GM19035 (cell line): ENCODE measurements at regions not wholly inside any gene's neighbourhood (a gene's known extent, or its start where the extent isn't known, plus 50 kb on each side); places are given as distances from the start of the nearest gene placed in this dataset.

ENCODE experiments used
- ATAC-seq: cut with Tn5 transposase; IDR thresholded peaks from one replicate; pipeline ENCODE4 v1.9.1; 2021; ENCODE audit not compliant: unreplicated experiment

- no peak for ATAC-seq
Measured at GRCh38 chr17:74004056-74004455, 199.4 kb upstream of the RPL38 start.

GRCh38 chr17:74005790-74006189 is 197.7 kb upstream of the RPL38 start:
- ATAC-seq = no peak

DNA sequence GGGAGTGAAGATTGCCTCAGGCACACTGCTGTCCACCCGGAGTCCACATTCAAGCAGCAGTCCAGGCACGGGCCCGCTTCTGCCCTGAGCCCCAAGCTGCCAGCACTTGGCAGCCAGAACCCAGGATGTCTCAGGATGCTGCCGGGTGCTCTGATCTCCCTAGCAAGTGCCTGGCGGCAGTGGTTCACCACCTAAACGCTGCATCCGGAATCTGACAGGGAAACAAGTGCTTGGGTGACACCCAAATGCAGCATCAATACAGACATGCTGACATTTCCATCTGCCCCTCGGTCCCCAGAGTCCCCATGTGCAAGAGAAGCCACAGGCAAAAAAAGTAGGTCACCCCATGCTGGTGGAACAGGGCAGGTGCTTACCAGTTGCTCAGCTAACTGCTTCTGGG is 197.1 kb upstream of the RPL38 start:
- no peak for ATAC-seq

DNA sequence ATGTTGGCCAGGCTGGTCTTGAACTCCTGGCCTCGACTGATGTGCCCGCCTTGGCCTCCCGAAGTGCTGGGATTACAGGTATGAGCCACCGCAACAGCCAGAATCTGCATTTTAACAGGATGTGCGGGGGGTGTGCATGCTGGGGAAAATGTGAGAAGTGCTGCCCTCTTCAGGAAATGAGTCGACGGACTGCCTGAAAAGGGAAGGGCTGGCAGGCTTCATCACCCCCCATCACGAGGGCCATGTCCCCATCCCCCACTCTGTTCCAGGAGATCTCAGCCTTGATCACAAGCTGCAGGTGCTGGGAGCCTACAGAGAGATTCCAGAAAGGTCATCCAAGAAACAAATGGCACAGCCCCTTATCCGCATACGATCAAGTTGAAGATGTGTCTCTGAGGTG is 195.3 kb upstream of the RPL38 start:
- no peak for ATAC-seq

- ATAC-seq = no peak
Measured at GRCh38 chr17:74009056-74009625, 194.3 kb upstream of the RPL38 start.

GRCh38 chr17:74010903-74011302 is 192.6 kb upstream of the RPL38 start:
- ATAC-seq = no peak

DNA sequence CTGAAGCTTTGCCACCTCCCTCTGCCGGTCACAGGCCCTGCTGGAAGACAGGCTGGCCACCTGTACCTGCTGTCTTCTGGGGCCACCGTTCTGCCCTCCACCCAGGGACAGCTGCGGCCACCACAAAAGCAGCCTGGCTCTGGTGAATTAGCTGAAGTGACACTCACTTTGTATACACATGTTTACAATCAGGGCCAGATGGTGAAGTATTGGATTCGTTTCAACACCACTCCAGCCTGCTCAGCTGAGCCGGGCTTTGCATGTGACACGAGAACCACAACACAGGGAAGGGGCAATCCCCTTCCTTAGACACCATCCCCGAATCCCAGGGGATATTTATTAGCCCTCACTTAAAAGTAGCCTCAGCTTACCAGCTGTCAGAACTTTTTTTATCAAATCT is 191.5 kb upstream of the RPL38 start:
- no peak for ATAC-seq

GRCh38 chr17:74012465-74012864 is 191.0 kb upstream of the RPL38 start:
- ATAC-seq = no peak

- ATAC-seq = no peak
Measured at GRCh38 chr17:74015316-74015715, 188.2 kb upstream of the RPL38 start.

DNA sequence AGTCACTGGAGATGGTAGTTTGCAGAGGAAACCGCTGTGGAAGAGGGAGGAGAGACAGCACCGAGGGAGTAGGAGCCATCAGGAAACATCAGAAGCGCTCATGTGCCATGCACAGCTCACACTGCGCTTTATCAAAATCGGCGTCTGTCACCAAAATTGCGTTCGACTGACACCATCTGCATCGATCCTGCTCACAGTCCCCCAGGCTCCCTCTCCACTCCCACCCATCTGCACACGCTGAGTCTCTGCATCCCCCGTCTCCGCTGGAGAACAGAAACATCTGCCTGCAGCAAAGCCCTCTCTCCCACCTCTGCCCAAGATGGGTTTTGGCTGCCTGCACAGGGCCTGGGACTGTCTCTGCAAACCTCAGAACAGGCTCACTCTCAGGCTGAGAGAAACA is 187.5 kb upstream of the RPL38 start:
- no peak for ATAC-seq

GRCh38 chr17:74016461-74016860 is 187.0 kb upstream of the RPL38 start:
- no peak for ATAC-seq

GRCh38 chr17:74017466-74017865 is 186.0 kb upstream of the RPL38 start:
- ATAC-seq = no peak

GRCh38 chr17:74018115-74018514 is 185.4 kb upstream of the RPL38 start:
- no peak for ATAC-seq

DNA sequence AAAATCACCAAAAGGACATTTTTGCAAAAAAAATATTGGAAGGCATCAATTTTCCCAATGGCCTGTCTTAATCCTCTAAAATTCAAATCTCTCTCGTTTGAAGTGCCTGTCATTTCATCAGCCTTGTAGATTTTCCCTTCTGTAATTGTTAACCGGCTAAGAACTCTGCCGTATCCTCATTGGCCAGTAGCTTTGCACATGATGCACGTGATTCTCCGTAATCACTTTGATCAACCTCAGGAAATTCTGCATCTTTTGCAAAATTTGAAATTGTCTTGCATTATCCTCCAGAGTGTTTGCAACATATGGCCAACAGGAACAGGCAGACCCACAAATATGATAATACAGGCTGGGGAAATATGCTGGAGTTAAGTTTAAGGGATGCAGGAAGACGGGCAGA is 184.2 kb upstream of the RPL38 start:
- ATAC-seq = no peak

DNA sequence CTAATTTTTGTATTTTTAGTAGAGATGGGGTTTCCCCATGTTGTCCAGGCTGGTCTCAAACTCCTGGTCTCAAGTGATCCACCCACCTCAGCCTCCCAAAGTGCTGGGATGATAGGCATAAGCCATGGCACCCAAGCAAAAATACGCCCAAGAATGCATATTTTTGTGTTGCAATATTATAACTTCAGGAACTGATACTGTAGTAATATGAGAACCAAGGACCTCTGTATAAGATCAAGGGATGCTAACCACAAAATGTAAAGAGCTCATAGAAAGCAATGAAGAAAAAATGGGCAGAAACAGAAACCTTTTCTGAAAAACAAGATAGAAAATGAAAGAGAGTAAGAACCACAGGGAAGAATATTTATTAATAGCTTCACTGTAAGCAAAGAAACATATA is 183.6 kb upstream of the RPL38 start:
- no peak for ATAC-seq

- no peak for ATAC-seq
Measured at GRCh38 chr17:74020522-74020921, 183.0 kb upstream of the RPL38 start.

DNA sequence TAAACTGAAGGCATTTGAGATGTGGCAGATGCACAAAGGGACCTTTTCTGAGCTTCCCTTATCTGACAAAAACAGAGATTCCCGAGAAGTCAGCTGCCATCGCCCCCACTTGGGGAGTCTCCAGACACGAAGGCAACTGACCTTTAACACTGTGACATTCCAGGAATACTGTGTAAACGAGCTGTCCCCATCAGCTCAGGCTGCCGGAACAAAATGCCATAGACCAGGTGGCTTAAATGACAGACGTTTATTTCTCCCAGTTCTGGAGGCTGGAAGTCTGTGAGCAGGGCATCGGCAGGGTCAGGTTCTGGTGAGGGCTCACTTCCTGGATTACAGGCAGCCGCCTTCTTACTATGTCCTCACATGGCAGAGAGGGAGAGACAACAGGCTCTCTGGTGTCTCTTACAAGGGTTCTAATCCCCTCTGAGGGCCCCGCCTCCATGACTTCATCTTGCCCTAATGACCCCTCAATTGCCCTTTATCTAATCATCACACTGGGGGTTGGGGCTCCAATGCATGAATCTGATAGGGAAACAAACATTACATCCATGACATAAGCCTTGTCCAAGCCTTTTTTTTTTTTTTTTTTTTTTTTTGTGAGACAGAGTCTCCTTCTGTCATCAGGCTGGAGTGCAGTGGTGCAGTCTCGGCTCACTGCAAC is 178.5 kb upstream of the RPL38 start:
- no peak for ATAC-seq

- ATAC-seq = no peak
Measured at GRCh38 chr17:74027444-74027843, 176.0 kb upstream of the RPL38 start.

- no peak for ATAC-seq
Measured at GRCh38 chr17:74028354-74029116, 174.9 kb upstream of the RPL38 start.

DNA sequence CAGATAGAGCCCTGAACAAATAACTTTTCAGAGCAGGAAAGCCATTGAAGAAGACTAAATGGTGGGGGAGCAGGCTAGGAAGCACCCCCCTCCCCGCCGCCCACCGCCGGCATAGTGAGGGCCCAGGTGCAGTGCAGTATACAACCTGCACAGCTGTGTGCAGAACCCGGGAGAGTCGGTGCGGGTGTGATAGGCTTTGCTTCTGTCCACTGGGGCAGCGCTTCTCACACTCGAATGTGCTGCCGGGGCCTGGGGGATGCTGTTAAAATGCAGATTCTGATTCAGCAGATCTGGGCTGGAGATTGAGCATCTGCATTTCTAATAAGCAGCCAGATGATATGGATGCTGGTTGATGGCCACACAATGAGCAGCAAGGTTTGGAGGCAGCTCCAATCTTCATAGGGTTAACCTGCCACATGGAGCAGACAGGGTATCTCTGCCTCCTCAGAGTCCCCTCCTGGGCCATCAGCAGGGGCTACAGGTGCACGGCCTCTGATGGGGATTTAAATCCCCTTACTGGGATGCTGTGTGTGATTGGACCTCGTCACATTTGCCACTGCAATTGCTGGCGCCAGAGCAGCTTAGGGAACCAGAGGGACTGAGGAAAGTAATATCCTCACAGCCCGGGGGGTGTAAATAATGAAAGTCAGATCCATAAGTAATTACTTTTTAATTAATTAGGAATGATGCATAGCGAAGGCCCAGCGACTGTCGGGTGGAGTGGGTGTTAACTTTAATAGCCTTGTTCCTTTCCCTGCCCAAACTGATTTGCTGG is 172.0 kb upstream of the RPL38 start:
- no peak for ATAC-seq

- no peak for ATAC-seq
Measured at GRCh38 chr17:74032222-74032621, 171.3 kb upstream of the RPL38 start.

GRCh38 chr17:74037320-74037719 is 166.2 kb upstream of the RPL38 start:
- ATAC-seq = no peak
